AG04450 (cell line): ENCODE measurements at regions not wholly inside any gene's neighbourhood (a gene's known extent, or its start where the extent isn't known, plus 50 kb on each side); places are given as distances from the start of the nearest gene placed in this dataset.

Experiments
- CTCF ChIA-PET: fragments of 300-600, 350-600 bp; formaldehyde crosslinking; extraction: SDS; loops from one replicate; lab custom pipeline; 2022; ENCODE audit warnings: antibody characterized with exemption, inconsistent platforms; lab: Charles Lee
- POLR2A ChIA-PET: fragments of 350-600 bp; formaldehyde crosslinking; extraction: SDS; loops from one replicate; lab custom pipeline; 2021; ENCODE audit warnings: antibody characterized with exemption, inconsistent platforms; lab: Yijun Ruan, JAX
- DNase-seq: peaks from one replicate; pipeline ENCODE4 v3.0.0-alpha.2; 2011; ENCODE audit warnings: low read depth, low spot score
- H3K27ac ChIP-seq: one replicate; pipeline ENCODE4 v1.5.1; 2012; ENCODE audit warnings: low read depth, low read length, control low read depth
- H3K27me3 ChIP-seq: one replicate; pipeline ENCODE4 v1.6.0; 2012; ENCODE audit warnings: low read length; ENCODE audit not compliant: control insufficient read depth, insufficient read depth
- H3K4me3 ChIP-seq: 2 replicates; pipeline ENCODE4 v1.5.1; 2011; ENCODE audit warnings: mild to moderate bottlenecking, low read depth, low read length, control low read depth
- H3K9me3 ChIP-seq: 2 replicates; pipeline ENCODE4 v1.5.1; 2012; ENCODE audit warnings: low read length; ENCODE audit not compliant: control insufficient read depth, insufficient read depth
- TF ChIP-seq, protein P1 (sequence below): IDR thresholded peaks from 2 replicates; pipeline ENCODE4 v1.5.1; 2011; ENCODE audit warnings: low read depth, low read length, control low read depth, inconsistent platforms

- TF ChIP-seq, protein P1, sequence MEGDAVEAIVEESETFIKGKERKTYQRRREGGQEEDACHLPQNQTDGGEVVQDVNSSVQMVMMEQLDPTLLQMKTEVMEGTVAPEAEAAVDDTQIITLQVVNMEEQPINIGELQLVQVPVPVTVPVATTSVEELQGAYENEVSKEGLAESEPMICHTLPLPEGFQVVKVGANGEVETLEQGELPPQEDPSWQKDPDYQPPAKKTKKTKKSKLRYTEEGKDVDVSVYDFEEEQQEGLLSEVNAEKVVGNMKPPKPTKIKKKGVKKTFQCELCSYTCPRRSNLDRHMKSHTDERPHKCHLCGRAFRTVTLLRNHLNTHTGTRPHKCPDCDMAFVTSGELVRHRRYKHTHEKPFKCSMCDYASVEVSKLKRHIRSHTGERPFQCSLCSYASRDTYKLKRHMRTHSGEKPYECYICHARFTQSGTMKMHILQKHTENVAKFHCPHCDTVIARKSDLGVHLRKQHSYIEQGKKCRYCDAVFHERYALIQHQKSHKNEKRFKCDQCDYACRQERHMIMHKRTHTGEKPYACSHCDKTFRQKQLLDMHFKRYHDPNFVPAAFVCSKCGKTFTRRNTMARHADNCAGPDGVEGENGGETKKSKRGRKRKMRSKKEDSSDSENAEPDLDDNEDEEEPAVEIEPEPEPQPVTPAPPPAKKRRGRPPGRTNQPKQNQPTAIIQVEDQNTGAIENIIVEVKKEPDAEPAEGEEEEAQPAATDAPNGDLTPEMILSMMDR = no peak
- no peak for DNase-seq
- CTCF ChIA-PET = no interaction called here
- Histone ChIP-seq H3K9me3 (peaks cover 2% of the 10 kb centered on the region; the same call in 1 of the 2 replicates), H3K27me3 (no peaks in the 10 kb centered on the region), H3K27ac (no peak overlapping the region), H3K4me3 (no peak overlapping the region)
- POLR2A ChIA-PET = no interaction called here
Observed at GRCh38 chr2:60267122-60267521, 286.3 kb downstream of the BCL11A start.

- Histone ChIP-seq H3K27me3 (no peaks in the 10 kb centered on the region), H3K27ac (no peak overlapping the region), H3K4me3 (no peak overlapping the region), H3K9me3 (peaks cover 2% of the 10 kb centered on the region; the same call in 1 of the 2 replicates)
- CTCF ChIA-PET = no interaction called here
- POLR2A ChIA-PET = no interaction called here
- TF ChIP-seq, protein P1 = no peak
- DNase-seq = no peak
Observed at GRCh38 chr2:60262178-60262577, 291.3 kb downstream of the BCL11A start.

GRCh38 chr2:60260639-60261296 is 292.7 kb downstream of the BCL11A start:
- Histone ChIP-seq H3K27me3 (no peaks in the 10 kb centered on the region), H3K4me3 (no peak overlapping the region), H3K27ac (no peak overlapping the region), H3K9me3 (peaks cover 2% of the 10 kb centered on the region; the same call in 1 of the 2 replicates)
- ChIA-PET CTCF (no interaction called here), POLR2A (no interaction called here)
- DNase-seq = no peak
- TF ChIP-seq, protein P1 = no peak

DNA sequence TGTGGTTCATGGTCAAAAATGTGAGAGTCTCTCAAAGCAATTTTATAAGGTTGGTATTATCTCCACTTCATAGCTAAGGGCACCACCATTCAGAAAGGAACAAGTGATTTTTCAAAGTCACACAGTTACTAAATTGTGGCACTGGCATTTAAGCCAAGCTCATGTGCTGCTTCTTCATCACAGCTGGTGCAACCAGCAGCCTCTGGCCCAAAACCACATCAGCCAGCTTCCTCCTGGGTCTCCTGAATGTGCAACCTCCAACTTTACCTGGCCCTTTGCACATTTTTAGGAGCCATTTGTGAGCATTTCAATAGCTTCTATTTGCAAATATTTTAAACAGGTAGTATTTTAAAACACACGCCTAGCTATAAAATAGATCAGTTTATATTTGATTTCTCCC is 293.7 kb downstream of the BCL11A start:
- Histone ChIP-seq H3K27ac (no peak overlapping the region), H3K4me3 (no peak overlapping the region), H3K27me3 (no peaks in the 10 kb centered on the region), H3K9me3 (peaks cover 2% of the 10 kb centered on the region; the same call in 1 of the 2 replicates)
- CTCF ChIA-PET = no interaction called here
- TF ChIP-seq, protein P1 = no peak
- no peak for DNase-seq
- POLR2A ChIA-PET = no interaction called here

DNA sequence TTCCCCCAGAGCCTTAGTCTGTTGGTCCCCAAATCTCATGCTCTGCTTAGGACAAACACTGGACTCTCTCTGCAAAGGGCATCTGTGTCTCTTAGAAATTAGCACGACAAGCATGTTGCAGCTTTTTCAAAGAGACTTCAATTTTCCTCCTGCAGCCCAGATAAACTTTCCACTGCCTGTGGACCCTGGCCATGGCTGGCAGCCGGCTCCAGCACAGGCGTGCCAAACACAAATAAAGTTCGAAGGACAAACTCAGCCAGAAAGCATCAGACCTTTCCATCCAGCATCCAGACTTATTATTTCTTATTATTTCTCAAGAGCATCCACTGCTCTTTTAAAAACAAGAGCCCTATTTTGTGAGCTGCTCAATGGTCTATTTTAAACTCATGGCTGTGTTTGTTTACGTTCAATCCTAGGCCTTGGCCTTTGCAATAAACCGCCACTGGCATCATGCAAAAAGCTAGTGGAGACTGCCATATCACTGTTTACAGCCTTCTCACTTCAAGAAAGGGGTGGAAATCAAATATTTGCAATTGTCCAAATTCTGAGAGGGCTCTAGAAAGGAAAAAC is 300.8 kb downstream of the BCL11A start:
- CTCF ChIA-PET = interaction anchor here (1.4 kb wide), 1 partner anchor 298 kb away, joined by 3 read pairs; no protein-coding TSS in a partner anchor
- no peak for DNase-seq

More for the DNA sequence above, 300.8 kb downstream of the BCL11A start:
- POLR2A ChIA-PET = no interaction called here
- no peak overlapping the region for H3K27ac ChIP-seq
- no peak overlapping the region for H3K4me3 ChIP-seq
- TF ChIP-seq, protein P1 = no peak
- no peaks in the 10 kb centered on the region for H3K9me3 ChIP-seq
- no peaks in the 10 kb centered on the region for H3K27me3 ChIP-seq
